ENCODE measurements at regions not wholly inside any gene's neighbourhood (a gene's known extent, or its start where the extent isn't known, plus 50 kb on each side); places are given as distances from the start of the nearest gene placed in this dataset.
"Not testable (repeated sequence)": the region's sequence is repeated elsewhere in the genome, so short reads cannot be mapped to it uniquely, and the experiment has no call there.

- TF ChIP-seq, protein P1, sequence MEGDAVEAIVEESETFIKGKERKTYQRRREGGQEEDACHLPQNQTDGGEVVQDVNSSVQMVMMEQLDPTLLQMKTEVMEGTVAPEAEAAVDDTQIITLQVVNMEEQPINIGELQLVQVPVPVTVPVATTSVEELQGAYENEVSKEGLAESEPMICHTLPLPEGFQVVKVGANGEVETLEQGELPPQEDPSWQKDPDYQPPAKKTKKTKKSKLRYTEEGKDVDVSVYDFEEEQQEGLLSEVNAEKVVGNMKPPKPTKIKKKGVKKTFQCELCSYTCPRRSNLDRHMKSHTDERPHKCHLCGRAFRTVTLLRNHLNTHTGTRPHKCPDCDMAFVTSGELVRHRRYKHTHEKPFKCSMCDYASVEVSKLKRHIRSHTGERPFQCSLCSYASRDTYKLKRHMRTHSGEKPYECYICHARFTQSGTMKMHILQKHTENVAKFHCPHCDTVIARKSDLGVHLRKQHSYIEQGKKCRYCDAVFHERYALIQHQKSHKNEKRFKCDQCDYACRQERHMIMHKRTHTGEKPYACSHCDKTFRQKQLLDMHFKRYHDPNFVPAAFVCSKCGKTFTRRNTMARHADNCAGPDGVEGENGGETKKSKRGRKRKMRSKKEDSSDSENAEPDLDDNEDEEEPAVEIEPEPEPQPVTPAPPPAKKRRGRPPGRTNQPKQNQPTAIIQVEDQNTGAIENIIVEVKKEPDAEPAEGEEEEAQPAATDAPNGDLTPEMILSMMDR (conservative IDR thresholded peaks at IDR 0.05 in 1 of 2, IDR thresholded peaks at IDR 0.05 in 1 of 2; ENCODE audit: low read depth in 1 of 2, low read length in 2 of 2): not testable (repeated sequence)
- not testable (repeated sequence) for TF ChIP-seq EZH2 (IDR thresholded peaks at IDR 0.05; ENCODE audit: low read length, missing control alignments)
Measured at GRCh38 chr6:159407211-159407780, 238.1 kb downstream of the FNDC1 start.
